SU-DHL-6 (cell line): ENCODE measurements at regions not wholly inside any gene's neighbourhood (a gene's known extent, or its start where the extent isn't known, plus 50 kb on each side); places are given as distances from the start of the nearest gene placed in this dataset.

ENCODE experiments used
- EZH2phosphoT487 ChIP-seq: fragments of 200-600 bp; sonication (generic), shearing (Covaris generic); conservative IDR thresholded peaks from 2 replicates; pipeline ENCODE4 v1.6.1; 2018; ENCODE audit warnings: mild to moderate bottlenecking, antibody characterized with exemption, low read length, moderate library complexity, mixed read lengths
- TF ChIP-seq, protein P1 (sequence below): fragments of 200-600 bp; sonication (generic); IDR thresholded peaks from one replicate; pipeline ENCODE4 v1.5.1; 2017; ENCODE audit warnings: antibody characterized with exemption, mild to moderate bottlenecking, low read length, moderate library complexity; ENCODE audit not compliant: insufficient read depth, poor library complexity, severe bottlenecking

GRCh38 chr2:239846789-239847676 is 178.1 kb downstream of the NDUFA10 start:
- TF ChIP-seq, protein P1, sequence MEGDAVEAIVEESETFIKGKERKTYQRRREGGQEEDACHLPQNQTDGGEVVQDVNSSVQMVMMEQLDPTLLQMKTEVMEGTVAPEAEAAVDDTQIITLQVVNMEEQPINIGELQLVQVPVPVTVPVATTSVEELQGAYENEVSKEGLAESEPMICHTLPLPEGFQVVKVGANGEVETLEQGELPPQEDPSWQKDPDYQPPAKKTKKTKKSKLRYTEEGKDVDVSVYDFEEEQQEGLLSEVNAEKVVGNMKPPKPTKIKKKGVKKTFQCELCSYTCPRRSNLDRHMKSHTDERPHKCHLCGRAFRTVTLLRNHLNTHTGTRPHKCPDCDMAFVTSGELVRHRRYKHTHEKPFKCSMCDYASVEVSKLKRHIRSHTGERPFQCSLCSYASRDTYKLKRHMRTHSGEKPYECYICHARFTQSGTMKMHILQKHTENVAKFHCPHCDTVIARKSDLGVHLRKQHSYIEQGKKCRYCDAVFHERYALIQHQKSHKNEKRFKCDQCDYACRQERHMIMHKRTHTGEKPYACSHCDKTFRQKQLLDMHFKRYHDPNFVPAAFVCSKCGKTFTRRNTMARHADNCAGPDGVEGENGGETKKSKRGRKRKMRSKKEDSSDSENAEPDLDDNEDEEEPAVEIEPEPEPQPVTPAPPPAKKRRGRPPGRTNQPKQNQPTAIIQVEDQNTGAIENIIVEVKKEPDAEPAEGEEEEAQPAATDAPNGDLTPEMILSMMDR = no peak
- no peak for TF ChIP-seq EZH2phosphoT487
